AG04449 (cell line): ENCODE measurements at regions not wholly inside any gene's neighbourhood (a gene's known extent, or its start where the extent isn't known, plus 50 kb on each side); places are given as distances from the start of the nearest gene placed in this dataset.

Source experiments
- CTCF ChIA-PET: fragments of 350-600 bp; formaldehyde crosslinking; extraction: SDS; loops from one replicate; lab custom pipeline; 2021; ENCODE audit warnings: antibody characterized with exemption; lab: Yijun Ruan, JAX
- POLR2A ChIA-PET: fragments of 400-600, 350-600 bp; formaldehyde crosslinking; extraction: SDS; loops from one replicate; lab custom pipeline; 2020; ENCODE audit warnings: antibody characterized with exemption, inconsistent platforms; lab: Yijun Ruan, JAX
- DNase-seq: peaks from one replicate; pipeline ENCODE4 v3.0.0-alpha.2; 2010; ENCODE audit warnings: low read depth, low spot score
- H3K4me3 ChIP-seq: 2 replicates; pipeline ENCODE4 v1.5.1; 2011; ENCODE audit warnings: low read depth, mild to moderate bottlenecking, control low read depth, low read length
- TF ChIP-seq, protein P1 (sequence below): IDR thresholded peaks from one replicate; pipeline ENCODE4 v1.5.1; 2011; ENCODE audit warnings: mild to moderate bottlenecking, moderate library complexity, low read length, control low read depth, inconsistent platforms; ENCODE audit not compliant: insufficient read depth; ENCODE audit errors: missing control alignments

DNA sequence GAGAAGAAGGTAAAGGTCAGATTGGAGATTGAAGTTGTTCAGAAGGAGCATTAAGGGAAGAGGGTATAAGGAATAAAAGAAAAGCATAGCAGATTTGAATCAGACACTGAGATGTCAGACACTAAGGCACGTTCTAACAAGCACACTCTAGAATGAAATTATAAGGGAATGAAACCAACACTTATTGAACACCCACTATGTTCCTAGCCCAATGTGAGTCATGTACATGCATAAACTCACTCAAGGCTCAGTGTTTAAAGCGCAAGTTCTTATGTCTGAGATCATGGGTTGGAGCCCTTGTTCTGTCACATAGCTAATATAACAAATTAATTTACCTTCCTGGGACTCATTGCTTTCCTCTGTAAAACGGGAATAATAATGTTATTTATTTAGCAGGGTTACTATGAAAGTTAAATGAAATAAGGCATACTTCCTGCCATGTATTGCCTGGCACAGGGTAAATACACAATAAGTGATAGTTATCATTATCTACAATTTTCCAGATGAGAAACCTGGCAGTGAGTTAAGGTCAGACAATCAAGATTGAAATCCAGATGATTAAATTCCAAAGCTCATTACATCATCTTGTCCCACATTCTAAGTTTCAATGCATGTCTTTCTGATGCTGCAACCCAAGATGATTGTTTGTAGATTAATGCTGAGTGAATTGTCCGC, 68.3 kb upstream of the DACH1 start:
- ChIA-PET CTCF (no interaction called here), POLR2A (no interaction called here)
- DNase-seq, result no peak
- no peak overlapping the region for H3K4me3 ChIP-seq
- TF ChIP-seq, protein P1, sequence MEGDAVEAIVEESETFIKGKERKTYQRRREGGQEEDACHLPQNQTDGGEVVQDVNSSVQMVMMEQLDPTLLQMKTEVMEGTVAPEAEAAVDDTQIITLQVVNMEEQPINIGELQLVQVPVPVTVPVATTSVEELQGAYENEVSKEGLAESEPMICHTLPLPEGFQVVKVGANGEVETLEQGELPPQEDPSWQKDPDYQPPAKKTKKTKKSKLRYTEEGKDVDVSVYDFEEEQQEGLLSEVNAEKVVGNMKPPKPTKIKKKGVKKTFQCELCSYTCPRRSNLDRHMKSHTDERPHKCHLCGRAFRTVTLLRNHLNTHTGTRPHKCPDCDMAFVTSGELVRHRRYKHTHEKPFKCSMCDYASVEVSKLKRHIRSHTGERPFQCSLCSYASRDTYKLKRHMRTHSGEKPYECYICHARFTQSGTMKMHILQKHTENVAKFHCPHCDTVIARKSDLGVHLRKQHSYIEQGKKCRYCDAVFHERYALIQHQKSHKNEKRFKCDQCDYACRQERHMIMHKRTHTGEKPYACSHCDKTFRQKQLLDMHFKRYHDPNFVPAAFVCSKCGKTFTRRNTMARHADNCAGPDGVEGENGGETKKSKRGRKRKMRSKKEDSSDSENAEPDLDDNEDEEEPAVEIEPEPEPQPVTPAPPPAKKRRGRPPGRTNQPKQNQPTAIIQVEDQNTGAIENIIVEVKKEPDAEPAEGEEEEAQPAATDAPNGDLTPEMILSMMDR, result no peak

DNA sequence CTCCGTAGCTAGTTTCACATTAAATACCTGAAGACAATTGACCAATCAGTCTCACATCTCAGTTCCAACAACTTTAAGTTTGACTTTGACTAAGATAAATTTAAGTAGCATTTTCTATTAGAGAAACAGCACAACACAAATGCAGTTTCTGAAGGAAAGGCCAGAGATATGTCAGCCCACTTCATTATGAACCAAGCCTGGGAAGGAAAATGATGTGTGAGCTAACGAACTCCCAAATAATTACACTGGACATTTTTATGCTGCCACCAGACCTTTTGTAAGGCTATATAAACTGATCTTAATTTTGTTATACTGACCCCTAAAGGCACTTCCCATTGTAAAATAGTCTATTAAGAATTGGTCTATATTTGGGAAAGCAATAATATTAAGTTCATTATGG, 57.9 kb upstream of the DACH1 start:
- DNase-seq, result no peak
- POLR2A ChIA-PET, result no interaction called here
- no peak overlapping the region for H3K4me3 ChIP-seq
- TF ChIP-seq, protein P1, result no peak
- CTCF ChIA-PET, result no interaction called here

DNA sequence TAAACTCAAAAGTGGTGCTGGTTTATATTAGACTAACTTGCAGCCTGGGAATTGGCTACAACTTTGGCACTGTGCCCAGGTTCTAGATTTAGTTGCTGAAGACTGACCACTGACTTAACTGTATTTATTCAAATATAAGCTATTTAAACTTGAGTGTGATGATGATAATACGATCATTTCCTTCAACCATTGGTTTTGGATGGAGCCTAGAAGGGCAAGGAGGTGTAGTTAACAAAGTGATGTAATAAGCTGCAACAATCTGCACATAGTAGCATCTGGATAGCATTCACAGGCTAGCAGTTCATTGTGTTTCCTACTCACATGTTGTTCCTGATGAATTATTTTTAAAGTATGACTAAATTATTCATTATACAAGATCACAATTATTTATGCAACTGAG, 55.2 kb upstream of the DACH1 start:
- ChIA-PET POLR2A (no interaction called here), CTCF (no interaction called here)
- DNase-seq, result no peak
- H3K4me3 ChIP-seq, result no peak overlapping the region
- TF ChIP-seq, protein P1, result no peak
